Vagina (tissue), 2 donors: ENCODE measurements at regions not wholly inside any gene's neighbourhood (a gene's known extent, or its start where the extent isn't known, plus 50 kb on each side); places are given as distances from the start of the nearest gene placed in this dataset.
"Not testable (repeated sequence)": the region's sequence is repeated elsewhere in the genome, so short reads cannot be mapped to it uniquely, and the experiment has no call there.

Experiments
- DNase-seq, 2 donors: peaks; one replicate each; pipeline ENCODE4 v3.0.0-alpha.2; 2017; ENCODE audit errors: extremely low spot score in 2 of 2
- H3K27ac ChIP-seq: fragments of 200-600 bp; sonication (generic); one replicate; pipeline ENCODE4 v1.5.1; 2019
- H3K27me3 ChIP-seq: fragments of 200-600 bp; sonication (generic); one replicate; pipeline ENCODE4 v1.5.1; 2019
- H3K36me3 ChIP-seq, 2 donors: fragments of 200-600 bp; sonication (generic); one replicate each; pipeline ENCODE4 v1.5.1; 2017 to 2019
- H3K4me1 ChIP-seq: fragments of 200-600 bp; sonication (generic); one replicate; pipeline ENCODE4 v1.5.1; 2019
- H3K4me3 ChIP-seq, 2 donors: fragments of 200-600 bp; sonication (generic); 1 replicate in 1 of 2; 2 replicates in 1 of 2; pipeline ENCODE4 v1.5.1; 2016 to 2019
- H3K9me3 ChIP-seq: fragments of 200-600 bp; sonication (generic); one replicate; pipeline ENCODE4 v1.5.1; 2019
- CTCF ChIP-seq, 3 experiments: fragments of 450-650 bp in 2 of 3; fragments of 200-600 bp in 1 of 3; sonication (generic) in 1 of 3; IDR thresholded peaks; one replicate each; pipeline ENCODE4 v1.5.1; 2017 to 2019; ENCODE audit warnings: antibody characterized with exemption in 3 of 3, mild to moderate bottlenecking in 2 of 3, moderate library complexity in 2 of 3
- POLR2A ChIP-seq, 2 donors: fragments of 450-650 bp; IDR thresholded peaks; one replicate each; pipeline ENCODE4 v1.6.1; 2017; ENCODE audit warnings: antibody characterized with exemption in 2 of 2, mild to moderate bottlenecking in 2 of 2, moderate library complexity in 2 of 2
- POLR2AphosphoS5 ChIP-seq, 2 donors: sonication (generic); formaldehyde crosslinking; IDR thresholded peaks; one replicate each; pipeline ENCODE4 v1.9.0; 2017; ENCODE audit warnings: antibody characterized with exemption in 2 of 2, mild to moderate bottlenecking in 2 of 2, low read depth in 1 of 2; ENCODE audit not compliant: insufficient read depth in 1 of 2
- intact Hi-C: fragments of 100-400 bp; cut with DNase I; formaldehyde crosslinking; loops from one replicate; pipeline ENCODE4 v1.15.1; 2023

- no peak overlapping the region for H3K4me3 ChIP-seq
- DNase-seq, result no peak
- H3K4me1 ChIP-seq, result no peaks in the 10 kb centered on the region
- H3K27me3 ChIP-seq, result no peaks in the 10 kb centered on the region
- TF ChIP-seq POLR2AphosphoS5 (IDR thresholded peaks at IDR 0.05; ENCODE audit: insufficient read depth in 1 of 2, low read depth in 1 of 2) (no peak), CTCF (IDR thresholded peaks at IDR 0.05) (no peak), POLR2A (IDR thresholded peaks at IDR 0.05) (no peak)
- H3K36me3 ChIP-seq, result no peaks in the 10 kb centered on the region
- H3K9me3 ChIP-seq, result no peaks in the 10 kb centered on the region
- intact Hi-C loops, result no loop called here
- no peak overlapping the region for H3K27ac ChIP-seq
Measured at GRCh38 chr5:74450095-74450494, 190.4 kb downstream of the ENC1 start.

- DNase-seq, result no peak
- intact Hi-C loops, result no loop called here
- Histone ChIP-seq H3K9me3 (no peaks in the 10 kb centered on the region), H3K27me3 (no peaks in the 10 kb centered on the region), H3K4me1 (no peaks in the 10 kb centered on the region), H3K27ac (no peak overlapping the region), H3K4me3 (no peak overlapping the region), H3K36me3 (no peaks in the 10 kb centered on the region)
- no peak for TF ChIP-seq CTCF (IDR thresholded peaks at IDR 0.05)
- TF ChIP-seq POLR2AphosphoS5 (IDR thresholded peaks at IDR 0.05; ENCODE audit: insufficient read depth in 1 of 2, low read depth in 1 of 2), result no peak
- no peak for TF ChIP-seq POLR2A (IDR thresholded peaks at IDR 0.05)
Measured at GRCh38 chr5:74446725-74447241, 193.7 kb downstream of the ENC1 start.

- TF ChIP-seq CTCF (IDR thresholded peaks at IDR 0.05) (no peak), POLR2A (IDR thresholded peaks at IDR 0.05) (no peak), POLR2AphosphoS5 (IDR thresholded peaks at IDR 0.05; ENCODE audit: insufficient read depth in 1 of 2, low read depth in 1 of 2) (no peak)
- intact Hi-C loops, result no loop called here
- H3K27ac ChIP-seq, result no peak overlapping the region
- no peak overlapping the region for H3K4me3 ChIP-seq
- no peaks in the 10 kb centered on the region for H3K4me1 ChIP-seq
- H3K9me3 ChIP-seq, result no peaks in the 10 kb centered on the region
- no peak for DNase-seq
- no peaks in the 10 kb centered on the region for H3K36me3 ChIP-seq
- no peaks in the 10 kb centered on the region for H3K27me3 ChIP-seq
Measured at GRCh38 chr5:74442466-74442865, 198.1 kb downstream of the ENC1 start.

GRCh38 chr5:74441616-74442015 is 198.9 kb downstream of the ENC1 start:
- Histone ChIP-seq H3K9me3 (no peaks in the 10 kb centered on the region), H3K4me1 (no peaks in the 10 kb centered on the region), H3K27me3 (no peaks in the 10 kb centered on the region), H3K4me3 (no peak overlapping the region), H3K27ac (no peak overlapping the region), H3K36me3 (no peaks in the 10 kb centered on the region)
- DNase-seq, result no peak
- TF ChIP-seq POLR2AphosphoS5 (IDR thresholded peaks at IDR 0.05; ENCODE audit: insufficient read depth in 1 of 2, low read depth in 1 of 2) (no peak), POLR2A (IDR thresholded peaks at IDR 0.05) (no peak), CTCF (IDR thresholded peaks at IDR 0.05) (no peak)
- intact Hi-C loops, result no loop called here

- intact Hi-C loops, result no loop called here
- no peak for TF ChIP-seq CTCF (IDR thresholded peaks at IDR 0.05)
- TF ChIP-seq POLR2A (IDR thresholded peaks at IDR 0.05), result no peak
- no peak for TF ChIP-seq POLR2AphosphoS5 (IDR thresholded peaks at IDR 0.05; ENCODE audit: insufficient read depth in 1 of 2, low read depth in 1 of 2)
- Histone ChIP-seq H3K27ac (no peak overlapping the region), H3K9me3 (no peaks in the 10 kb centered on the region), H3K4me1 (no peaks in the 10 kb centered on the region), H3K36me3 (no peaks in the 10 kb centered on the region), H3K27me3 (no peaks in the 10 kb centered on the region), H3K4me3 (no peak overlapping the region)
- DNase-seq, result no peak
Measured at GRCh38 chr5:74440341-74440740, 200.2 kb downstream of the ENC1 start.

GRCh38 chr5:74437870-74438269 is 202.7 kb downstream of the ENC1 start:
- H3K27ac ChIP-seq, intact Hi-C loops, H3K9me3 ChIP-seq, H3K27me3 ChIP-seq, H3K36me3 ChIP-seq, H3K4me3 ChIP-seq, DNase-seq: not testable (repeated sequence)
- H3K4me1 ChIP-seq, result peaks cover 14% of the 10 kb centered on the region
